Muscle layer of duodenum (tissue), 2 donors: ENCODE measurements at regions not wholly inside any gene's neighbourhood (a gene's known extent, or its start where the extent isn't known, plus 50 kb on each side); places are given as distances from the start of the nearest gene placed in this dataset.
"Not testable (repeated sequence)": the region's sequence is repeated elsewhere in the genome, so short reads cannot be mapped to it uniquely, and the experiment has no call there.

Experiments used
- H3K27ac ChIP-seq: one replicate; pipeline ENCODE4 v1.7.0; 2013; ENCODE audit warnings: mild to moderate bottlenecking, low read length
- H3K27me3 ChIP-seq: one replicate; pipeline ENCODE4 v1.7.0; 2013; ENCODE audit warnings: low read depth, mild to moderate bottlenecking, control low read depth, low read length
- H3K36me3 ChIP-seq, 2 donors: one replicate each; pipeline ENCODE4 v1.7.0; 2013; ENCODE audit warnings: low read length in 2 of 2, control low read depth in 1 of 2, mild to moderate bottlenecking in 1 of 2; ENCODE audit not compliant: insufficient read depth in 2 of 2, control insufficient read depth in 1 of 2
- H3K4me1 ChIP-seq, 2 donors: one replicate each; pipeline ENCODE4 v1.7.0; 2013; ENCODE audit warnings: low read length in 2 of 2, mild to moderate bottlenecking in 2 of 2, control low read depth in 1 of 2, moderate library complexity in 1 of 2; ENCODE audit not compliant: insufficient read depth in 2 of 2, control insufficient read depth in 1 of 2
- H3K4me3 ChIP-seq, 2 donors: one replicate each; pipeline ENCODE4 v1.7.0; 2013; ENCODE audit warnings: low read length in 2 of 2, low read depth in 1 of 2, mild to moderate bottlenecking in 1 of 2
- H3K9me3 ChIP-seq, 2 donors: one replicate each; pipeline ENCODE4 v1.7.0; 2013; ENCODE audit warnings: low read length in 2 of 2, control low read depth in 1 of 2, mild to moderate bottlenecking in 1 of 2; ENCODE audit not compliant: control insufficient read depth in 1 of 2
- donor health status: healthy.

DNA sequence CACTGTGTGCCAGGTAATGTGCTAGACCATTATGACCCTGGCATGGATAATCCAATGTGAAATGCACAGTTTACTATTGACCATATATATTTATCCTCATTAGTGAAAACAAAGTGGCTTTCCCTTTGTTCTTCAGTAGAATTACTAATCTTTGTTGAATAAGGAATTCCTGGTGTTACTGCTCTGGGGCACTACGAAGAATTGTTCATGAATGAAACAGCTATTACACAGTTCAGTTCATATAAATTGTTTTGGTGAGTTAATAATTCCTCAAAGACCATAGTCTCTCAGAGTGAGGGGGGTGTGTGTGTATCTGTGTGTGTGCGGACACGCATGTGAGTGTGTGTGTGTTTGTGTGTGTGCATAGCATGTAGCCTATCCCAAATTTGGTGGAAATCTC is 668.0 kb upstream of the MBL2 start:
- Histone ChIP-seq H3K9me3 (no peaks in the 10 kb centered on the region), H3K36me3 (no peaks in the 10 kb centered on the region), H3K4me1 (no peaks in the 10 kb centered on the region), H3K27me3 (no peaks in the 10 kb centered on the region), H3K4me3 (no peak overlapping the region), H3K27ac (no peak overlapping the region)

- not testable (repeated sequence) for H3K36me3 ChIP-seq, H3K27me3 ChIP-seq, H3K27ac ChIP-seq, H3K4me3 ChIP-seq, H3K4me1 ChIP-seq, H3K9me3 ChIP-seq
These were observed 666.5 kb upstream of the MBL2 start for GRCh38 chr10:53439075-53439474.

DNA sequence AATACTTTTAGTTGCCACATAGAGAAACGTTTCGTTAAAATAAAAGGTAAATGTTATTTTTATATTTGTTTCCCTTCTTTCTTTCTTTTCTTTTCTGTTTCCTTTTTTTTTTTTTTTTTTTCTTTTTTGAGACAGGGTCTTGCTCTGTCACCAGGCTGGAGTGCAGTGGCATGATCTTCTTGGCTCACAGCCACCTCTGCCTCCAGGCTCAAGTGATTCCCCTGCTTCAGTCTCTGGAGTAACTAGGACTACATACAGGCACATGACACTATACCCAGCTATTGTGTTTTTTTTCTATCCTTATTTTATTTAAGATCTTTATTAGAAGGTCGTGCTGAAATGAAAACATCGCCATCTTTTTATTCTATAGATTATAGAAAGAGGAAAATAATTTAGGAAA is 661.8 kb upstream of the MBL2 start:
- H3K4me1 ChIP-seq: no peaks in the 10 kb centered on the region
- no peaks in the 10 kb centered on the region for H3K27me3 ChIP-seq
- no peak overlapping the region for H3K4me3 ChIP-seq
- no peaks in the 10 kb centered on the region for H3K36me3 ChIP-seq
- no peaks in the 10 kb centered on the region for H3K9me3 ChIP-seq
- H3K27ac ChIP-seq: no peak overlapping the region

DNA sequence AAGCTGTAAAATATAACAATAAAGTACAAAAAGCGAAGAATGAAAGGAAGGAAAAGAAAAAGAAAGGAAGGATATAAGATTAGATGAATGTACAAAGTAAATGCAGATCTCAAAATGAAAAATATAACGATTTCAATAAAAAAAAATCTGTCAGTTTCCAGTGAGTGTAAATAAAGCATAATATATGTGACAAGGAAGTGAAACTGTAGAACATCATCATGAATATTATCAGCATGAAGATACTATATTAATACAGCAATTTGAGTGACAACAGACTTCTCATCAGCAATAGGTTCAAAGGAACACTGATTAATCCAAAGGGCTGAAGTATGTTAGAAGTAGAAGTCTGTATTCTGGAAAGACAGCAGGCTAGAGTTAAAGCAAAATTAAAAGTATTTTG is 659.5 kb upstream of the MBL2 start:
- Histone ChIP-seq H3K36me3 (no peaks in the 10 kb centered on the region), H3K4me3 (no peak overlapping the region), H3K27me3 (no peaks in the 10 kb centered on the region), H3K4me1 (no peaks in the 10 kb centered on the region), H3K9me3 (no peaks in the 10 kb centered on the region), H3K27ac (no peak overlapping the region)

- H3K9me3 ChIP-seq: no peaks in the 10 kb centered on the region
- no peaks in the 10 kb centered on the region for H3K4me1 ChIP-seq
- no peaks in the 10 kb centered on the region for H3K36me3 ChIP-seq
- H3K27me3 ChIP-seq: no peaks in the 10 kb centered on the region
- H3K4me3 ChIP-seq: no peak overlapping the region
- no peak overlapping the region for H3K27ac ChIP-seq
These were observed 658.4 kb upstream of the MBL2 start for GRCh38 chr10:53430974-53431373.

DNA sequence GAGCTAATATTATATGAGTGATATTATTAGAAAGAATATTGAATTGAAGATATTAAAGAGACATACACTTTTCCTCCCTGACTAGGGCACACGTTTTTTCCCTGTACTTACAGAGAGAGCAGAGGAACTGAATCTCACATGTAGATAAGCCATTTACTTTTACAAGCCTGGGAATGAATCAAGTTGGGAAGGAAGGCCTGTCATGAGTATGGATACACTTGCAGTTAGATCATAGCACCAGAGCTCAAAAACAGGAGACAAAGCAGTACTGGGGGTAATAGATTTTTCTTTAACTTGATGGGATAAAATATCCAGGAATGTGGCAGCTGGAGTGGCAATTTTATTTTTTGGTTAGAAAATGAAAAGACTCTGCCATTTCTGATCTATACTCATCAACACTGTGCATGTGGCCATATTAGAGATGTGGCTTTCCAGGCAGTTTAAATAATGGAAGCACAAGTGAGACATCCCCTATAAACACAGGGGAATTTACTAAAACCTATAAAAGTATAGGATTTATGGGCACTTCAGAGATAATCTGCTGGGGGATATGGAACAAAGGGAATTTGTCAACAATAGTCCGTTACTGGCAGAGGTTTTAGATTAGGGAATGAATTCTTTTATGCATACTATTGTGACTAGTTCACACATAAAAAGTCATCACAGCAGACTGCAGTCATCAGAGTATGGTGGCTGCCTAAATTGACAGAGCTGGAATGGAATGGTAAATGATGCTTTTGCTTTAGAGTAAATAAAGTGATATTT is 657.7 kb upstream of the MBL2 start:
- Histone ChIP-seq H3K27ac (no peak overlapping the region), H3K27me3 (no peaks in the 10 kb centered on the region), H3K9me3 (no peaks in the 10 kb centered on the region), H3K4me1 (no peaks in the 10 kb centered on the region), H3K4me3 (no peak overlapping the region), H3K36me3 (no peaks in the 10 kb centered on the region)

GRCh38 chr10:53422223-53422888 is 649.8 kb upstream of the MBL2 start:
- H3K36me3 ChIP-seq: no peaks in the 10 kb centered on the region
- H3K27ac ChIP-seq: no peak overlapping the region
- no peaks in the 10 kb centered on the region for H3K4me1 ChIP-seq
- no peaks in the 10 kb centered on the region for H3K9me3 ChIP-seq
- no peak overlapping the region for H3K4me3 ChIP-seq
- H3K27me3 ChIP-seq: no peaks in the 10 kb centered on the region

DNA sequence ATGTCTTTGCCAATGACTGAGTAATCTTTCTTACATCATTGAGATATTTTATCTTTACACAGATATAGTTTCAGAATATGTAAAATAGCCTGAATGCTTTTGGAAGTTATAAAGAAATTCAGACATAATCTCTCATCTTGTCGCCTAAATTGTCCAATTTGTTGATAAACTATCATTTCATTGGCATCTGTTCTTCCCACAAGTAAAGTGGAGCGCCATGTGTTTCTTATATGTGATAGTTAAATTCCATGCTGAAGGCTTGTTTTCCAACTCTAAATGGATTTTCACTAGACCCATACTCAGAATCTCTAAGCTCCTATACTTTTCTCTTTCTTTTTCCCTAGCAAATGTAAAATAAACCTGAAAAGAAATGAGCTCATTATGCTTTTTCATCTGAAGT is 640.1 kb upstream of the MBL2 start:
- Histone ChIP-seq H3K4me1 (no peaks in the 10 kb centered on the region), H3K27ac (no peak overlapping the region), H3K27me3 (no peaks in the 10 kb centered on the region), H3K4me3 (no peak overlapping the region), H3K36me3 (no peaks in the 10 kb centered on the region), H3K9me3 (no peaks in the 10 kb centered on the region)

- H3K36me3 ChIP-seq: no peaks in the 10 kb centered on the region
- H3K4me1 ChIP-seq: no peaks in the 10 kb centered on the region
- no peaks in the 10 kb centered on the region for H3K9me3 ChIP-seq
- H3K4me3 ChIP-seq: no peak overlapping the region
- H3K27me3 ChIP-seq: no peaks in the 10 kb centered on the region
- no peak overlapping the region for H3K27ac ChIP-seq
These were observed 633.9 kb upstream of the MBL2 start for GRCh38 chr10:53406532-53406931.

- no peaks in the 10 kb centered on the region for H3K36me3 ChIP-seq
- H3K27ac ChIP-seq: no peak overlapping the region
- H3K27me3 ChIP-seq: no peaks in the 10 kb centered on the region
- H3K9me3 ChIP-seq: no peaks in the 10 kb centered on the region
- no peak overlapping the region for H3K4me3 ChIP-seq
- H3K4me1 ChIP-seq: no peaks in the 10 kb centered on the region
These were observed 631.1 kb upstream of the MBL2 start for GRCh38 chr10:53403688-53404087.

DNA sequence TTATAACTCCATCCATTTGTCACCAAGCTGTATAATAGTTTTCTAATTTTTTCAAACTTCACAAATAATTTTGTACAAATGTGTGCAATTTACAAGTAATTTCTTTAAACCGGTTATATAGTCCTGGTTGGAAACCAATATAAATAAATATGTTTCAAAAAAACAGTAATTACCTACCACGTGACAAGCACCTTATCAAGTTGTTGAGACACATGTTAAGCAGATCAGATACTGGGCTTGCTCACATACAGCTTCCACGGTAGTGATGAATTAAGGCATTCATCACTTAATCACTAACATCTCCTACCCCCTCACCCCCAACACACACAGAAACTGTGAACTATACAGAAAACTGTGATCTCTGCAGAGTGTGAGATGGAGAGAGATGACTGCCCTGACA is 630.0 kb upstream of the MBL2 start:
- no peaks in the 10 kb centered on the region for H3K27me3 ChIP-seq
- H3K9me3 ChIP-seq: no peaks in the 10 kb centered on the region
- H3K4me1 ChIP-seq: no peaks in the 10 kb centered on the region
- no peaks in the 10 kb centered on the region for H3K36me3 ChIP-seq
- H3K4me3 ChIP-seq: no peak overlapping the region
- no peak overlapping the region for H3K27ac ChIP-seq

GRCh38 chr10:53401536-53401935 is 629.0 kb upstream of the MBL2 start:
- Histone ChIP-seq H3K27me3 (no peaks in the 10 kb centered on the region), H3K9me3 (no peaks in the 10 kb centered on the region), H3K4me3 (no peak overlapping the region), H3K27ac (no peak overlapping the region), H3K4me1 (no peaks in the 10 kb centered on the region), H3K36me3 (no peaks in the 10 kb centered on the region)
